HL-60 (cell line): ENCODE measurements at regions not wholly inside any gene's neighbourhood (a gene's known extent, or its start where the extent isn't known, plus 50 kb on each side); places are given as distances from the start of the nearest gene placed in this dataset.

Source experiments
- DNase-seq, 2 experiments: peaks; one replicate each; pipeline ENCODE4 v3.0.0-alpha.2; 2010 to 2020; ENCODE audit warnings: low read depth in 1 of 2, low spot score in 1 of 2
- H3K27ac ChIP-seq: fragments of 250-450 bp; sonication (Bioruptor Pico); replicated peaks from 2 replicates; pipeline ENCODE4 v1.5.1; 2020; ENCODE audit warnings: mild to moderate bottlenecking, moderate library complexity
- H3K27me3 ChIP-seq: fragments of 250-450 bp; sonication (Bioruptor Pico); 2 replicates; pipeline ENCODE4 v1.5.1; 2021; ENCODE audit warnings: mild to moderate bottlenecking, moderate library complexity; ENCODE audit not compliant: insufficient read depth, poor library complexity, severe bottlenecking
- H3K4me3 ChIP-seq: replicated peaks from 2 replicates; pipeline ENCODE4 v1.5.1; 2011; ENCODE audit warnings: mild to moderate bottlenecking, control low read depth, low read length; ENCODE audit not compliant: insufficient read depth
- CTCF ChIP-seq: IDR thresholded peaks from one replicate; pipeline ENCODE4 v1.5.1; 2011; ENCODE audit warnings: low read length, control low read depth, inconsistent platforms; ENCODE audit not compliant: insufficient read depth
- GABPA ChIP-seq: IDR thresholded peaks from 2 replicates; pipeline ENCODE4 v1.6.1; 2012; ENCODE audit warnings: low read depth
- POLR2AphosphoS5 ChIP-seq: IDR thresholded peaks from 2 replicates; pipeline ENCODE4 v1.6.1; 2012; ENCODE audit warnings: low read depth
- REST ChIP-seq: IDR thresholded peaks from 2 replicates; pipeline ENCODE4 v1.6.1; 2012; ENCODE audit warnings: low read depth; ENCODE audit not compliant: insufficient replicate concordance
- SPI1 ChIP-seq: IDR thresholded peaks from 2 replicates; pipeline ENCODE4 v1.6.1; 2012; ENCODE audit warnings: low read depth, mild to moderate bottlenecking, borderline replicate concordance

- TF ChIP-seq CTCF, result no peak
- no peak for TF ChIP-seq SPI1
- TF ChIP-seq GABPA, result no peak
- TF ChIP-seq REST, result no peak
- TF ChIP-seq POLR2AphosphoS5, result no peak
- DNase-seq, result no peak
- Histone ChIP-seq H3K27me3 (no peaks in the 10 kb centered on the region), H3K4me3 (no peak overlapping the region), H3K27ac (no peak overlapping the region)
Measured at GRCh38 chr7:46224363-46224762, 303.3 kb upstream of the IGFBP3 start.

- no peak overlapping the region for H3K27ac ChIP-seq
- H3K4me3 ChIP-seq, result no peak overlapping the region
- TF ChIP-seq POLR2AphosphoS5, result no peak
- TF ChIP-seq SPI1, result no peak
- no peak for TF ChIP-seq REST
- TF ChIP-seq GABPA, result no peak
- no peak for TF ChIP-seq CTCF
- no peak for DNase-seq
- no peaks in the 10 kb centered on the region for H3K27me3 ChIP-seq
Measured at GRCh38 chr7:46220066-46220630, 299.1 kb upstream of the IGFBP3 start.

- TF ChIP-seq REST, result no peak
- TF ChIP-seq CTCF, result no peak
- no peak for TF ChIP-seq GABPA
- no peak for TF ChIP-seq SPI1
- Histone ChIP-seq H3K27me3 (no peaks in the 10 kb centered on the region), H3K27ac (no peak overlapping the region), H3K4me3 (no peak overlapping the region)
- no peak for DNase-seq
Measured at GRCh38 chr7:46218461-46219200, 297.6 kb upstream of the IGFBP3 start.
